Stimulated activated CD4-positive, alpha-beta T cell treated with anti-CD3 and anti-CD28 coated beads, Interleukin-12 subunit alpha, Interleukin-12 subunit beta, amount 100 ng/mL, for 48 hours (primary cell): ENCODE measurements at regions not wholly inside any gene's neighbourhood (a gene's known extent, or its start where the extent isn't known, plus 50 kb on each side); places are given as distances from the start of the nearest gene placed in this dataset.
"Not testable (repeated sequence)": the region's sequence is repeated elsewhere in the genome, so short reads cannot be mapped to it uniquely, and the experiment has no call there.

Experiments
- DNase-seq, 3 donors: peaks; one replicate each; pipeline ENCODE4 v3.0.0-alpha.2; 2020; ENCODE audit warnings: low read depth in 2 of 3, low spot score in 1 of 3

- DNase-seq: no peak
Observed at GRCh38 chr12:5096241-5096924, 52.7 kb downstream of the KCNA5 start.

GRCh38 chr12:5097786-5098185, 54.1 kb downstream of the KCNA5 start:
- no peak for DNase-seq

- no peak for DNase-seq
Observed at GRCh38 chr12:5099136-5099535, 55.5 kb downstream of the KCNA5 start.

GRCh38 chr12:5099591-5099990, 55.9 kb downstream of the KCNA5 start:
- no peak for DNase-seq

GRCh38 chr12:5101686-5102085, 58.0 kb downstream of the KCNA5 start:
- DNase-seq: no peak

- no peak for DNase-seq
Observed at GRCh38 chr12:5102261-5102789, 58.6 kb downstream of the KCNA5 start.

- DNase-seq: no peak
Observed at GRCh38 chr12:5102806-5103205, 59.1 kb downstream of the KCNA5 start.

- no peak for DNase-seq
Observed at GRCh38 chr12:5110345-5110744, 66.7 kb downstream of the KCNA5 start.

- no peak for DNase-seq
Observed at GRCh38 chr12:5114436-5114835, 70.8 kb downstream of the KCNA5 start.

GRCh38 chr12:5121784-5122183, 78.1 kb downstream of the KCNA5 start:
- not testable (repeated sequence) for DNase-seq

GRCh38 chr12:5122256-5122831, 78.7 kb downstream of the KCNA5 start:
- DNase-seq: not testable (repeated sequence)

GRCh38 chr12:5123921-5124320, 80.2 kb downstream of the KCNA5 start:
- no peak for DNase-seq

GRCh38 chr12:5124401-5124800, 80.7 kb downstream of the KCNA5 start:
- DNase-seq: no peak

GRCh38 chr12:5134861-5135525, 91.3 kb downstream of the KCNA5 start:
- DNase-seq: no peak

GRCh38 chr12:5138256-5138655, 94.6 kb downstream of the KCNA5 start:
- no peak for DNase-seq

- DNase-seq: no peak
Observed at GRCh38 chr12:5138845-5139244, 95.2 kb downstream of the KCNA5 start.

GRCh38 chr12:5139751-5140150, 96.1 kb downstream of the KCNA5 start:
- DNase-seq: no peak

GRCh38 chr12:5140190-5140589, 96.5 kb downstream of the KCNA5 start:
- no peak for DNase-seq

GRCh38 chr12:5148880-5149279, 105.2 kb downstream of the KCNA5 start:
- no peak for DNase-seq

GRCh38 chr12:5154091-5154490, 110.4 kb downstream of the KCNA5 start:
- DNase-seq: no peak

GRCh38 chr12:5155866-5156265, 112.2 kb downstream of the KCNA5 start:
- DNase-seq: no peak

- DNase-seq: no peak
Observed at GRCh38 chr12:5160827-5161226, 117.1 kb downstream of the KCNA5 start.
